SU-DHL-6 (cell line): ENCODE measurements at regions not wholly inside any gene's neighbourhood (a gene's known extent, or its start where the extent isn't known, plus 50 kb on each side); places are given as distances from the start of the nearest gene placed in this dataset.

ENCODE experiments used
- CTCF ChIP-seq: fragments of 200-600 bp; sonication (generic); IDR thresholded peaks from one replicate; pipeline ENCODE4 v1.5.1; 2017; ENCODE audit warnings: antibody characterized with exemption, mild to moderate bottlenecking, low read length, moderate library complexity; ENCODE audit not compliant: insufficient read depth, poor library complexity, severe bottlenecking
- EZH2phosphoT487 ChIP-seq: fragments of 200-600 bp; sonication (generic), shearing (Covaris generic); conservative IDR thresholded peaks from 2 replicates; pipeline ENCODE4 v1.6.1; 2018; ENCODE audit warnings: mild to moderate bottlenecking, antibody characterized with exemption, low read length, moderate library complexity, mixed read lengths

- TF ChIP-seq CTCF (no peak), EZH2phosphoT487 (no peak)
These were observed 415.2 kb upstream of the NETO1 start for GRCh38 chr18:73283032-73283431.
